ENCODE measurements at regions not wholly inside any gene's neighbourhood (a gene's known extent, or its start where the extent isn't known, plus 50 kb on each side); places are given as distances from the start of the nearest gene placed in this dataset.
"Not testable (repeated sequence)": the region's sequence is repeated elsewhere in the genome, so short reads cannot be mapped to it uniquely, and the experiment has no call there.

GRCh38 chr2:66021296-66021695 lies 413.6 kb upstream of the MEIS1 start:
- no peak for DNase-seq

- no peak for DNase-seq
These were observed 417.2 kb upstream of the MEIS1 start for GRCh38 chr2:66017763-66018162.

- DNase-seq = no peak
These were observed 420.5 kb upstream of the MEIS1 start for GRCh38 chr2:66014450-66014849.

GRCh38 chr2:66013456-66013855 lies 421.5 kb upstream of the MEIS1 start:
- DNase-seq = no peak

GRCh38 chr2:66003931-66004330 lies 431.0 kb upstream of the MEIS1 start:
- no peak for DNase-seq

- DNase-seq = no peak
These were observed 433.4 kb upstream of the MEIS1 start for GRCh38 chr2:66001538-66001937.

- peak; percentile 3 for DNase-seq
These were observed 434.0 kb upstream of the MEIS1 start for GRCh38 chr2:66000901-66001300.

GRCh38 chr2:65999796-66000195 lies 435.1 kb upstream of the MEIS1 start:
- DNase-seq = no peak

GRCh38 chr2:65999103-65999502 lies 435.8 kb upstream of the MEIS1 start:
- DNase-seq = no peak

- no peak for DNase-seq
These were observed 437.0 kb upstream of the MEIS1 start for GRCh38 chr2:65997961-65998360.

- no peak for DNase-seq
These were observed 442.7 kb upstream of the MEIS1 start for GRCh38 chr2:65992198-65992554.

- no peak for DNase-seq
These were observed 443.3 kb upstream of the MEIS1 start for GRCh38 chr2:65991381-65992197.

- DNase-seq = no peak
These were observed 448.9 kb upstream of the MEIS1 start for GRCh38 chr2:65985986-65986385.

- no peak for DNase-seq
These were observed 454.4 kb upstream of the MEIS1 start for GRCh38 chr2:65980531-65980930.

GRCh38 chr2:65979446-65979845 lies 455.5 kb upstream of the MEIS1 start:
- no peak for DNase-seq

- DNase-seq = no peak
These were observed 460.7 kb upstream of the MEIS1 start for GRCh38 chr2:65974067-65974723.

GRCh38 chr2:65969161-65969560 lies 465.8 kb upstream of the MEIS1 start:
- DNase-seq = no peak

- DNase-seq = not testable (repeated sequence)
These were observed 471.6 kb upstream of the MEIS1 start for GRCh38 chr2:65963303-65963702.

- no peak for DNase-seq
These were observed 474.0 kb upstream of the MEIS1 start for GRCh38 chr2:65960953-65961352.

- no peak for DNase-seq
These were observed 477.0 kb upstream of the MEIS1 start for GRCh38 chr2:65957886-65958285.

- no peak for DNase-seq
These were observed 477.5 kb upstream of the MEIS1 start for GRCh38 chr2:65957454-65957853.

- DNase-seq = no peak
These were observed 479.7 kb upstream of the MEIS1 start for GRCh38 chr2:65955259-65955658.

GRCh38 chr2:65952966-65953761 lies 481.8 kb upstream of the MEIS1 start:
- no peak for DNase-seq

GRCh38 chr2:65944213-65944612 lies 490.7 kb upstream of the MEIS1 start:
- no peak for DNase-seq
